NCI-H446 (cell line): ENCODE measurements at regions not wholly inside any gene's neighbourhood (a gene's known extent, or its start where the extent isn't known, plus 50 kb on each side); places are given as distances from the start of the nearest gene placed in this dataset.

ENCODE experiments used
- DNase-seq, 2 experiments: peaks; one replicate each; lab custom pipeline; 2025; lab: John Stamatoyannopoulos, UW

- DNase-seq: no peak
These were observed 1169.3 kb upstream of the DDX18 start for GRCh38 chr2:116645155-116645554.

- DNase-seq: no peak
These were observed 1145.8 kb upstream of the DDX18 start for GRCh38 chr2:116668691-116669090.

GRCh38 chr2:116669782-116670181 is 1144.7 kb upstream of the DDX18 start:
- DNase-seq: no peak

- no peak for DNase-seq
These were observed 1140.3 kb upstream of the DDX18 start for GRCh38 chr2:116674188-116674587.

- no peak for DNase-seq
These were observed 1137.7 kb upstream of the DDX18 start for GRCh38 chr2:116676776-116677175.

GRCh38 chr2:116680256-116680936 is 1134.1 kb upstream of the DDX18 start:
- no peak for DNase-seq

GRCh38 chr2:116687371-116687770 is 1127.1 kb upstream of the DDX18 start:
- no peak for DNase-seq

GRCh38 chr2:116692988-116693387 is 1121.5 kb upstream of the DDX18 start:
- no peak for DNase-seq

GRCh38 chr2:116696223-116696622 is 1118.3 kb upstream of the DDX18 start:
- no peak for DNase-seq

GRCh38 chr2:116696903-116697302 is 1117.6 kb upstream of the DDX18 start:
- DNase-seq: no peak

- DNase-seq: no peak
These were observed 1108.1 kb upstream of the DDX18 start for GRCh38 chr2:116706396-116706795.

GRCh38 chr2:116716038-116716437 is 1098.5 kb upstream of the DDX18 start:
- no peak for DNase-seq

- DNase-seq: no peak
These were observed 1098.0 kb upstream of the DDX18 start for GRCh38 chr2:116716444-116716843.

- no peak for DNase-seq
These were observed 1096.7 kb upstream of the DDX18 start for GRCh38 chr2:116717832-116718231.

- no peak for DNase-seq
These were observed 1096.0 kb upstream of the DDX18 start for GRCh38 chr2:116718451-116718850.

GRCh38 chr2:116719836-116720235 is 1094.7 kb upstream of the DDX18 start:
- no peak for DNase-seq

- no peak for DNase-seq
These were observed 1089.9 kb upstream of the DDX18 start for GRCh38 chr2:116724550-116724949.

- DNase-seq: no peak
These were observed 1082.2 kb upstream of the DDX18 start for GRCh38 chr2:116732322-116732721.

GRCh38 chr2:116733699-116734098 is 1080.8 kb upstream of the DDX18 start:
- no peak for DNase-seq

- DNase-seq: no peak
These were observed 1076.5 kb upstream of the DDX18 start for GRCh38 chr2:116737951-116738350.

- DNase-seq: no peak
These were observed 1067.4 kb upstream of the DDX18 start for GRCh38 chr2:116747103-116747502.

- no peak for DNase-seq
These were observed 1064.5 kb upstream of the DDX18 start for GRCh38 chr2:116749994-116750393.

- peak in 1 of 2 experiments; percentile 34 for DNase-seq
These were observed 1060.0 kb upstream of the DDX18 start for GRCh38 chr2:116754381-116755101.

- no peak for DNase-seq
These were observed 1052.6 kb upstream of the DDX18 start for GRCh38 chr2:116761864-116762263.
